ENCODE measurements at regions not wholly inside any gene's neighbourhood (a gene's known extent, or its start where the extent isn't known, plus 50 kb on each side); places are given as distances from the start of the nearest gene placed in this dataset.
A peak's percentile ranks its signal among the peaks of the same experiment; 100 is the strongest.
"Not testable (repeated sequence)": the region's sequence is repeated elsewhere in the genome, so short reads cannot be mapped to it uniquely, and the experiment has no call there.

DNA sequence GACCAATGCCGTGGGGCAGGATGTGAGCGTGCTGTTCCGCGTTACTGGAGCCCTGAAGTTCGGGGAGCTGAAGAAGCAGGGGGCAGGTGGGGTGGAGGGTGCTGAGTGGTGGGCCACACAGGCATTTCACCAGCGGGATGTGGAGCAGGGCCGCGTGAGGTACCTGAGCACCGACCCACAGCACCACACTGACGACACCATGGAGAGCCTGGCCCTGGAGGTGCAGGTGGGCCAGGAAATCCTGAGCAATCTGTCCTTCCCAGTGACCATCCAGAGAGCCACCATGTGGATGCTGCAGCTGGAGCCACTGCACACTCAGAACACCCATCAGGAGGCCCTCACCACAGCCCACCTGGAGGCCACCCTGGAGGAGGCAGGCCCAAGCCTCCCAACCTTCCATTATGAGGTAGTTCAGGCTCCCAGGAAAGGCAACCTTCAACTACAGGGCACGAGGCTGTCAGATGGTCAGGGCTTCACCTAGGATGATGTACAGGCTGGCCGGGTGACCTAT lies 179.6 kb downstream of the TBC1D2B start:
- TF ChIP-seq, protein P1, sequence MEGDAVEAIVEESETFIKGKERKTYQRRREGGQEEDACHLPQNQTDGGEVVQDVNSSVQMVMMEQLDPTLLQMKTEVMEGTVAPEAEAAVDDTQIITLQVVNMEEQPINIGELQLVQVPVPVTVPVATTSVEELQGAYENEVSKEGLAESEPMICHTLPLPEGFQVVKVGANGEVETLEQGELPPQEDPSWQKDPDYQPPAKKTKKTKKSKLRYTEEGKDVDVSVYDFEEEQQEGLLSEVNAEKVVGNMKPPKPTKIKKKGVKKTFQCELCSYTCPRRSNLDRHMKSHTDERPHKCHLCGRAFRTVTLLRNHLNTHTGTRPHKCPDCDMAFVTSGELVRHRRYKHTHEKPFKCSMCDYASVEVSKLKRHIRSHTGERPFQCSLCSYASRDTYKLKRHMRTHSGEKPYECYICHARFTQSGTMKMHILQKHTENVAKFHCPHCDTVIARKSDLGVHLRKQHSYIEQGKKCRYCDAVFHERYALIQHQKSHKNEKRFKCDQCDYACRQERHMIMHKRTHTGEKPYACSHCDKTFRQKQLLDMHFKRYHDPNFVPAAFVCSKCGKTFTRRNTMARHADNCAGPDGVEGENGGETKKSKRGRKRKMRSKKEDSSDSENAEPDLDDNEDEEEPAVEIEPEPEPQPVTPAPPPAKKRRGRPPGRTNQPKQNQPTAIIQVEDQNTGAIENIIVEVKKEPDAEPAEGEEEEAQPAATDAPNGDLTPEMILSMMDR (IDR thresholded peaks at IDR 0.05; ENCODE audit: low read depth, low read length) = no peak
- H3K9me3 ChIP-seq (ENCODE audit: severe bottlenecking) = no peaks in the 10 kb centered on the region

GRCh38 chr15:77897113-77897895 lies 180.2 kb downstream of the TBC1D2B start:
- H3K27ac ChIP-seq; H3K36me3 ChIP-seq; DNase-seq; H3K9me3 ChIP-seq (ENCODE audit: severe bottlenecking); H3K27me3 ChIP-seq (ENCODE audit: insufficient read depth, low read depth, severe bottlenecking); H3K4me3 ChIP-seq (ENCODE audit: low read depth, low read length): not testable (repeated sequence)

More for the DNA sequence above, 179.6 kb downstream of the TBC1D2B start:
- DNase-seq = no peak
- no peak overlapping the region for H3K4me3 ChIP-seq (ENCODE audit: low read depth, low read length)
- no peaks in the 10 kb centered on the region for H3K36me3 ChIP-seq
- H3K27ac ChIP-seq = no peak overlapping the region
- no peaks in the 10 kb centered on the region for H3K27me3 ChIP-seq (ENCODE audit: insufficient read depth, low read depth, severe bottlenecking)

DNA sequence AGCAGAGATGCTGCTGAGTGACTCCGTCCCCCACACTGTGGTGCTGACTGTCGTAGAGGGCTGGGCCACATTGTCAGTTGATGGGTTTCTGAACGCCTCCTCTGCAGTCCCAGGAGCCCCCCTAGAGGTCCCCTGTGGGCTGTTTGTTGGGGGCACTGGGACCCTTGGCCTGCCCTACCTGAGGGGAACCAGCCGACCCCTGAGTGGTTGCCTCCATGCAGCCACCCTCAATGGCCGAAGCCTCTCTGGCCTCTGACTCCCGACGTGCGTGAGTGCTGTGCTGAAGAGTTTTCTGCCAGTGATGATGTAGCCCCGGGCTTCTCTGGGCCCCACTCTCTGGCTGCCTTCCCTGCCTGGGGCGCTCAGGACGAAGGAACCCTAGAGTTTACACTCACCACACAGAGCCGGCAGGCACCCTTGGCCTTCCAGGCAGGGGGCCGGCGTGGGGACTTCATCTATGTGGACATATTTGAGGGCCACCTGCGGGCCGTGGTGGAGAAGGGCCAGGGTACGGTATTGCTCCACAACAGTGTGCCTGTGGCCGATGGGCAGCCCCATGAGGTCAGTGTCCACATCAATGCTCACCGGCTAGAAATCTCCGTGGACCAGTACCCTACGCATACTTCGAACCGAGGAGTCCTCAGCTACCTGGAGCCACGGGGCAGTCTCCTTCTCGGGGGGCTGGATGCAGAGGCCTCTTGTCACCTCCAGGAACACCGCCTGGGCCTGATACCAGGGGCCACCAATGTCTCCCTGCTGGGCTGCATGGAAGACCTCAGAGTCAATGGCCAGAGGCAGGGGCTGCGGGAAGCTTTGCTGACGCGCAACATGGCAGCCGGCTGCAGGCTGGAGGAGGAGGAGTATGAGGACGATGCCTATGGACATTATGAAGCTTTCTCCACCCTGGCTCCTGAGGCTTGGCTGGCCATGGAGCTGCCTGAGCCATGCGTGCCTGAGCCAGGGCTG lies 181.1 kb downstream of the TBC1D2B start:
- not testable (repeated sequence) for H3K27ac ChIP-seq; H3K4me3 ChIP-seq (ENCODE audit: low read depth, low read length); H3K36me3 ChIP-seq; H3K27me3 ChIP-seq (ENCODE audit: insufficient read depth, low read depth, severe bottlenecking); DNase-seq; H3K9me3 ChIP-seq (ENCODE audit: severe bottlenecking)

DNA sequence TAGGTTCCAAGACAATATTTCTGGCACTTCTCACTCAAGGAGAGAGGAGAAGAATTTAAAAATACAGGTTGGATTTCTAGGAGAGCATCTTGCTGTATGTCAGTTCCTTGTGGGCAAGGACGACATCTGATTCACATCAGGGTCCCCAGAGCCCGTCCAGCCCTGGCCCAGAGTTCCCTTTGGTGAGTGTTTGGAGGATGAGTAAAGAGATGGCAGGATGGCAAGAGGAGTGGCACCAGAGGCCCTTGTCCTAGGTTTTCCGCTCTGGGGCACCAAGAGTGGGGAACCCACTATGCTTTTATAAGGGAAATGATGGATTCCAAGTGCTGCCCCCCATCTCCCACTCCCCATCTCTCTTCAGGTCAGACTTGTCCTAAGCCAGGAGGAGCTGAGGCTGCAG lies 181.8 kb downstream of the TBC1D2B start:
- H3K27ac ChIP-seq = no peak overlapping the region
- no peaks in the 10 kb centered on the region for H3K27me3 ChIP-seq (ENCODE audit: insufficient read depth, low read depth, severe bottlenecking)
- H3K4me3 ChIP-seq (ENCODE audit: low read depth, low read length) = no peak overlapping the region
- TF ChIP-seq, protein P1 (IDR thresholded peaks at IDR 0.05; ENCODE audit: low read depth, low read length) = no peak
- no peaks in the 10 kb centered on the region for H3K9me3 ChIP-seq (ENCODE audit: severe bottlenecking)
- no peaks in the 10 kb centered on the region for H3K36me3 ChIP-seq
- no peak for DNase-seq

DNA sequence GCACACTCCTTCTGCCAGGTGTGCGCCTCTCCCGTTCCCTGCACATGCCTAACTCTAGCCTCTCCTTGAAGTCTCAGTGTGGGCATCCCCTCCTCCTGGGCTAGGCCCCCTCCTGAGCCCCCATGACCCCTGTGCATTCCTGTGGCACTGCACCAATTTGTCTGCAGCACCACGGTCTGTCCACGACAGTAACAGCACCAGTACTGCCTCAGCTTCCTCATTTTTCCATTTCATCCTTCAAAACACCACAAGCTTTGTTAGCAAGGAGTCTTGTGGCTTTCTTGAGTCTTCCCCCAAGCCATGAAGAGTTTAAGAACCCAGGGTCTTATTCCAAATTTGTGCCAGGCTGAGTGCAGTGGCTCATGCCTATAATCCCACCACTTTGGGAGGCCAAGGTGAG lies 182.4 kb downstream of the TBC1D2B start:
- H3K27ac ChIP-seq; H3K4me3 ChIP-seq (ENCODE audit: low read depth, low read length); DNase-seq; H3K27me3 ChIP-seq (ENCODE audit: insufficient read depth, low read depth, severe bottlenecking); H3K36me3 ChIP-seq; H3K9me3 ChIP-seq (ENCODE audit: severe bottlenecking): not testable (repeated sequence)

DNA sequence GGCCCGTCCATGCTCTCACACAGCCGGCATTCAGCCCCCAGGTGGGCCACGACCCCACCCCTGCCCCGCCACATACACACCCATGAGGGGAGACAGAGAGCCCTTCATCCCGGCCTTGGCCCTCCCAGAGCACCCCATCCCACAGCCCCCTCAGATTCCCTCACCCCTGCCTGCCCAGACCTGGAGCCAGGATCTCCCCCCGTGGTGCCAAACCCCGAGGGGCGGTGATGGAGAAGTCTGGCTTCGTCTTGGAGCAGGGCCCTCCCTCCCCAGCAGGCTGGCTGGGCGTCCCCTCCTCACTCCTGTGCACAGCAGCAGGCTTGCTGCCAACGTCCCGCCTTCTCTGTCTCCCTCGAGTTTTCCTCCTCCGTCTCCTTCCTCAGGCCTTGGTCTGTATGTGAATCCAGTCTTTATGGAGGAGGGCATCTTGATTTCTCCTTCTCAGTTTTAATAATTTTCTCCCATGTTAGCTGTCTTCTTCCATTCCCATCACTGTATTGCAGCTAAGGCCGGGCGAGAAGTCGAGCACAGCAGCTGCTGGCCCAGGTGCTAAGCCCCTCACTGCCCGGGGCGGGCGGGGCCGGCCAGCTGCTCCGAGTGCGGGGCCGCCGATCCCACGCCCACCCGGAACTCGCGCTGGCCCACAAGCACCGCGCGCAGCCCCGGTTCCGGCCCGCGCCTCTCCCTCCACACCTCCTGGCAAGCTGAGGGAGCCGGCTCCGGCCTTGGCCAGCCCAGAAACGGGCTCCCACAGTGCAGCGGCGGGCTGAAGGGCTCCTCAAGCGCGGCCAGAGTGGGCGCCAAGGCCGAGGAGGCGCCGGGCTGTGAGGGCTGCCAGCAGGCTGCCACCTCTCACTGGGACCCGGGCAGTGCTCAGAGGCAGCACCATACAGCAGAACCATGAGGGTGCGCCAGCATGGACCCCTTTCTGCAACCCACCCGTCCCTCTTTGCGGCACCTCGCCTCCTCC lies 183.6 kb downstream of the TBC1D2B start:
- peak; percentile 35 for DNase-seq

GRCh38 chr15:77893246-77893645 lies 184.3 kb downstream of the TBC1D2B start:
- H3K27ac ChIP-seq; H3K4me3 ChIP-seq (ENCODE audit: low read depth, low read length); H3K36me3 ChIP-seq; H3K9me3 ChIP-seq (ENCODE audit: severe bottlenecking); H3K27me3 ChIP-seq (ENCODE audit: insufficient read depth, low read depth, severe bottlenecking); DNase-seq: not testable (repeated sequence)

More for the DNA sequence above, 183.6 kb downstream of the TBC1D2B start:
- H3K36me3 ChIP-seq; H3K27me3 ChIP-seq (ENCODE audit: insufficient read depth, low read depth, severe bottlenecking); H3K9me3 ChIP-seq (ENCODE audit: severe bottlenecking); H3K4me3 ChIP-seq (ENCODE audit: low read depth, low read length); H3K27ac ChIP-seq: not testable (repeated sequence)
